HG03095 (cell line): ENCODE measurements at regions not wholly inside any gene's neighbourhood (a gene's known extent, or its start where the extent isn't known, plus 50 kb on each side); places are given as distances from the start of the nearest gene placed in this dataset.
"Not testable (repeated sequence)": the region's sequence is repeated elsewhere in the genome, so short reads cannot be mapped to it uniquely, and the experiment has no call there.

Source experiments
- ATAC-seq: cut with Tn5 transposase; IDR thresholded peaks from one replicate; pipeline ENCODE4 v1.9.1; 2021; ENCODE audit warnings: moderate library complexity; ENCODE audit not compliant: unreplicated experiment

- no peak for ATAC-seq
These were observed 608.6 kb upstream of the NR3C2 start for GRCh38 chr4:149050840-149051239.

- no peak for ATAC-seq
These were observed 606.4 kb upstream of the NR3C2 start for GRCh38 chr4:149048451-149049143.

- ATAC-seq = no peak
These were observed 605.2 kb upstream of the NR3C2 start for GRCh38 chr4:149047368-149047767.

GRCh38 chr4:149045731-149046130, 603.5 kb upstream of the NR3C2 start:
- ATAC-seq = no peak

GRCh38 chr4:149039786-149040185, 597.6 kb upstream of the NR3C2 start:
- ATAC-seq = not testable (repeated sequence)

GRCh38 chr4:149031399-149031798, 589.2 kb upstream of the NR3C2 start:
- ATAC-seq = no peak

- ATAC-seq = no peak
These were observed 586.9 kb upstream of the NR3C2 start for GRCh38 chr4:149029056-149029651.

- no peak for ATAC-seq
These were observed 584.5 kb upstream of the NR3C2 start for GRCh38 chr4:149026696-149027095.

- no peak for ATAC-seq
These were observed 575.0 kb upstream of the NR3C2 start for GRCh38 chr4:149017002-149017734.

GRCh38 chr4:149009223-149009622, 567.0 kb upstream of the NR3C2 start:
- ATAC-seq = no peak

GRCh38 chr4:149008415-149009025, 566.3 kb upstream of the NR3C2 start:
- ATAC-seq = no peak

GRCh38 chr4:149005191-149005590, 563.0 kb upstream of the NR3C2 start:
- no peak for ATAC-seq

GRCh38 chr4:148999924-149000323, 557.7 kb upstream of the NR3C2 start:
- no peak for ATAC-seq

- no peak for ATAC-seq
These were observed 556.5 kb upstream of the NR3C2 start for GRCh38 chr4:148998719-148999118.

- no peak for ATAC-seq
These were observed 544.7 kb upstream of the NR3C2 start for GRCh38 chr4:148986951-148987350.

GRCh38 chr4:148984951-148985350, 542.7 kb upstream of the NR3C2 start:
- ATAC-seq = no peak

GRCh38 chr4:148982200-148982599, 540.0 kb upstream of the NR3C2 start:
- ATAC-seq = no peak

- no peak for ATAC-seq
These were observed 538.7 kb upstream of the NR3C2 start for GRCh38 chr4:148980782-148981480.

GRCh38 chr4:148978301-148978700, 536.1 kb upstream of the NR3C2 start:
- no peak for ATAC-seq

GRCh38 chr4:148975464-148975863, 533.2 kb upstream of the NR3C2 start:
- ATAC-seq = no peak

GRCh38 chr4:148965080-148965479, 522.9 kb upstream of the NR3C2 start:
- no peak for ATAC-seq
